Hypothalamus (tissue), 51 donors: ENCODE measurements at regions not wholly inside any gene's neighbourhood (a gene's known extent, or its start where the extent isn't known, plus 50 kb on each side); places are given as distances from the start of the nearest gene placed in this dataset.
"Not testable (repeated sequence)": the region's sequence is repeated elsewhere in the genome, so short reads cannot be mapped to it uniquely, and the experiment has no call there.

Experiments used
- DNase-seq, 51 donors: peaks; one replicate each; lab custom pipeline; 2025; lab: John Stamatoyannopoulos, UW

- no peak for DNase-seq
Measured at GRCh38 chr6:125585470-125585869, 164.0 kb upstream of the HEY2 start.

- no peak for DNase-seq
Measured at GRCh38 chr6:125586074-125586473, 163.4 kb upstream of the HEY2 start.

GRCh38 chr6:125586605-125587004, 162.8 kb upstream of the HEY2 start:
- no peak for DNase-seq

- DNase-seq, result no peak
Measured at GRCh38 chr6:125587666-125588632, 161.5 kb upstream of the HEY2 start.

- DNase-seq, result not testable (repeated sequence)
Measured at GRCh38 chr6:125591796-125592195, 157.6 kb upstream of the HEY2 start.

- no peak for DNase-seq
Measured at GRCh38 chr6:125593746-125594145, 155.7 kb upstream of the HEY2 start.

GRCh38 chr6:125596020-125596419, 153.4 kb upstream of the HEY2 start:
- no peak for DNase-seq

GRCh38 chr6:125597411-125598253, 151.8 kb upstream of the HEY2 start:
- DNase-seq, result peak in 1 of 51 donors; percentile 1

- peak in 5 of 51 donors; percentile 4 to 45 (median 12) for DNase-seq
Measured at GRCh38 chr6:125598422-125598821, 151.0 kb upstream of the HEY2 start.

GRCh38 chr6:125604257-125604656, 145.2 kb upstream of the HEY2 start:
- DNase-seq, result no peak

- DNase-seq, result peak in 14 of 51 donors; percentile 1 to 49 (median 20)
Measured at GRCh38 chr6:125611573-125612344, 137.7 kb upstream of the HEY2 start.

GRCh38 chr6:125612345-125612846, 137.0 kb upstream of the HEY2 start:
- DNase-seq, result no peak

- DNase-seq, result no peak
Measured at GRCh38 chr6:125618629-125619028, 130.8 kb upstream of the HEY2 start.

GRCh38 chr6:125623085-125623484, 126.3 kb upstream of the HEY2 start:
- no peak for DNase-seq

- DNase-seq, result peak in 1 of 51 donors; percentile 4
Measured at GRCh38 chr6:125631165-125631564, 118.3 kb upstream of the HEY2 start.

- DNase-seq, result not testable (repeated sequence)
Measured at GRCh38 chr6:125636011-125636410, 113.4 kb upstream of the HEY2 start.

- DNase-seq, result no peak
Measured at GRCh38 chr6:125636671-125637070, 112.8 kb upstream of the HEY2 start.

- DNase-seq, result no peak
Measured at GRCh38 chr6:125637207-125637606, 112.2 kb upstream of the HEY2 start.

- DNase-seq, result no peak
Measured at GRCh38 chr6:125639466-125640020, 109.9 kb upstream of the HEY2 start.
